SK-N-SH treated with all-trans-retinoic acid at 6 μM for 48 hours (cell line): ENCODE measurements at regions not wholly inside any gene's neighbourhood (a gene's known extent, or its start where the extent isn't known, plus 50 kb on each side); places are given as distances from the start of the nearest gene placed in this dataset.

ENCODE experiments used
- ATAC-seq: fragments of 200-7000 bp; cut with Tn5 transposase; 3 replicates; pipeline ENCODE4 v1.9.1; 2020; ENCODE audit warnings: mild to moderate bottlenecking, moderate library complexity
- ARNTL ChIP-seq: fragments of 450-650 bp; formaldehyde crosslinking; IDR thresholded peaks from 2 replicates; pipeline ENCODE4 v1.5.0; 2020; ENCODE audit warnings: low read depth, mild to moderate bottlenecking, moderate library complexity, borderline replicate concordance
- BACH2 ChIP-seq: fragments of 250-450 bp; sonication (Bioruptor Pico); IDR thresholded peaks from 2 replicates; pipeline ENCODE4 v1.9.0; 2021; ENCODE audit warnings: mild to moderate bottlenecking, borderline replicate concordance
- CREB5 ChIP-seq: fragments of 250-450 bp; sonication (Bioruptor Pico); IDR thresholded peaks from 2 replicates; pipeline ENCODE4 v1.5.1; 2020; ENCODE audit warnings: low read depth, mild to moderate bottlenecking, moderate library complexity
- CSDC2 ChIP-seq: fragments of 250-450 bp; sonication (Bioruptor Pico); IDR thresholded peaks from 2 replicates; pipeline ENCODE4 v1.5.0; 2020; ENCODE audit warnings: mild to moderate bottlenecking, moderate library complexity
- CSRNP3 ChIP-seq: fragments of 250-450 bp; sonication (Bioruptor Pico); IDR thresholded peaks from 2 replicates; pipeline ENCODE4 v1.5.1; 2021; ENCODE audit warnings: mild to moderate bottlenecking, moderate library complexity
- ESRRG ChIP-seq: fragments of 250-450 bp; sonication (Bioruptor Pico); IDR thresholded peaks from 2 replicates; pipeline ENCODE4 v1.6.1; 2021; ENCODE audit warnings: mild to moderate bottlenecking
- GLIS3 ChIP-seq: fragments of 250-450 bp; sonication (Bioruptor Pico); IDR thresholded peaks from 2 replicates; pipeline ENCODE4 v1.5.0; 2020; ENCODE audit warnings: mild to moderate bottlenecking, moderate library complexity
- ISL1 ChIP-seq: fragments of 250-450 bp; sonication (Bioruptor Pico); IDR thresholded peaks from 2 replicates; pipeline ENCODE4 v2.1.2; 2022; ENCODE audit warnings: mild to moderate bottlenecking, moderate library complexity
- OSR1 ChIP-seq: fragments of 250-450 bp; sonication (Bioruptor Pico); IDR thresholded peaks from 2 replicates; pipeline ENCODE4 v1.8.0; 2022; ENCODE audit warnings: moderate library complexity, mild to moderate bottlenecking, inconsistent platforms
- PATZ1 ChIP-seq: fragments of 250-450 bp; sonication (Bioruptor Pico); IDR thresholded peaks from 2 replicates; pipeline ENCODE4 v1.8.0; 2020; ENCODE audit warnings: mild to moderate bottlenecking, moderate library complexity, borderline replicate concordance
- POU6F1 ChIP-seq: fragments of 250-450 bp; sonication (Bioruptor Pico); IDR thresholded peaks from 2 replicates; pipeline ENCODE4 v1.8.0; 2021; ENCODE audit warnings: low read depth, mild to moderate bottlenecking, moderate library complexity, borderline replicate concordance
- PPARA ChIP-seq: fragments of 250-450 bp; sonication (Bioruptor Pico); IDR thresholded peaks from 2 replicates; pipeline ENCODE4 v1.5.0; 2020; ENCODE audit warnings: mild to moderate bottlenecking, borderline replicate concordance
- RARB ChIP-seq: fragments of 250-450 bp; sonication (Bioruptor Pico); IDR thresholded peaks from 2 replicates; pipeline ENCODE4 v1.8.0; 2021; ENCODE audit warnings: mild to moderate bottlenecking, moderate library complexity
- SNAI2 ChIP-seq: fragments of 250-450 bp; sonication (Bioruptor Pico); IDR thresholded peaks from 2 replicates; pipeline ENCODE4 v1.5.0; 2020; ENCODE audit warnings: mild to moderate bottlenecking, moderate library complexity
- TCF4 ChIP-seq: fragments of 250-450 bp; sonication (Bioruptor Pico); IDR thresholded peaks from 2 replicates; pipeline ENCODE4 v1.8.0; 2021; ENCODE audit warnings: mild to moderate bottlenecking, moderate library complexity, borderline replicate concordance
- TOX ChIP-seq: fragments of 250-450 bp; sonication (Bioruptor Pico); IDR thresholded peaks from 2 replicates; pipeline ENCODE4 v1.8.0; 2021; ENCODE audit warnings: mild to moderate bottlenecking, moderate library complexity, borderline replicate concordance
- TSHZ2 ChIP-seq: fragments of 250-450 bp; sonication (Bioruptor Pico); IDR thresholded peaks from 2 replicates; pipeline ENCODE4 v1.5.0; 2020; ENCODE audit warnings: mild to moderate bottlenecking, moderate library complexity
- ZC3H10 ChIP-seq: fragments of 250-450 bp; sonication (Bioruptor Pico); IDR thresholded peaks from 2 replicates; pipeline ENCODE4 v1.5.1; 2021; ENCODE audit warnings: mild to moderate bottlenecking, moderate library complexity
- ZFP3 ChIP-seq: fragments of 250-450 bp; sonication (Bioruptor Pico); IDR thresholded peaks from 2 replicates; pipeline ENCODE4 v1.5.0; 2020; ENCODE audit warnings: mild to moderate bottlenecking, moderate library complexity
- ZFP30 ChIP-seq: fragments of 450-650 bp; formaldehyde crosslinking; IDR thresholded peaks from 2 replicates; pipeline ENCODE4 v1.5.0; 2022; ENCODE audit warnings: mild to moderate bottlenecking, moderate library complexity
- ZNF8 ChIP-seq: fragments of 450-650 bp; formaldehyde crosslinking; IDR thresholded peaks from 2 replicates; pipeline ENCODE4 v1.5.0; 2020; ENCODE audit warnings: mild to moderate bottlenecking, moderate library complexity

GRCh38 chr13:38575427-38575826, 111.5 kb upstream of the FREM2 start (continued):
- TF ChIP-seq TSHZ2 (CRISPR knock-in tag) (no peak), ISL1 (CRISPR knock-in tag) (no peak), RARB (CRISPR knock-in tag) (no peak), OSR1 (CRISPR knock-in tag) (no peak), POU6F1 (CRISPR knock-in tag) (no peak)

GRCh38 chr13:38577048-38577447, 109.8 kb upstream of the FREM2 start:
- TF ChIP-seq PATZ1 (CRISPR knock-in tag) (no peak), ZNF8 (CRISPR knock-in tag) (no peak), CSDC2 (CRISPR knock-in tag) (no peak), TOX (CRISPR knock-in tag) (no peak), GLIS3 (CRISPR knock-in tag) (no peak), OSR1 (CRISPR knock-in tag) (no peak), ZFP30 (CRISPR knock-in tag) (no peak), TCF4 (CRISPR knock-in tag) (no peak), CSRNP3 (no peak), TSHZ2 (CRISPR knock-in tag) (no peak), POU6F1 (CRISPR knock-in tag) (no peak), PPARA (CRISPR knock-in tag) (no peak)
- ATAC-seq = no peak

GRCh38 chr13:38582133-38582532, 104.7 kb upstream of the FREM2 start:
- peak; percentile 95 for ATAC-seq
- TF ChIP-seq ZC3H10 (no peak), RARB (CRISPR knock-in tag) (no peak), TOX (CRISPR knock-in tag) (no peak), BACH2 (no peak), GLIS3 (CRISPR knock-in tag) (no peak), OSR1 (CRISPR knock-in tag) (no peak), SNAI2 (CRISPR knock-in tag) (no peak), TCF4 (CRISPR knock-in tag) (no peak), POU6F1 (CRISPR knock-in tag) (no peak), ISL1 (CRISPR knock-in tag) (no peak), CREB5 (CRISPR knock-in tag) (no peak), ZFP3 (CRISPR knock-in tag) (no peak), ARNTL (CRISPR knock-in tag) (no peak), ESRRG (CRISPR knock-in tag) (no peak), PPARA (CRISPR knock-in tag) (no peak)
